ENCODE measurements at regions not wholly inside any gene's neighbourhood (a gene's known extent, or its start where the extent isn't known, plus 50 kb on each side); places are given as distances from the start of the nearest gene placed in this dataset.

- no peak for DNase-seq (ENCODE audit: extremely low spot score, unreplicated experiment)
- Mint-ChIP-seq H3K27ac (ENCODE audit: unreplicated experiment) (peak overlapping the region; percentile 87), H3K9me3 (ENCODE audit: unreplicated experiment) (peaks cover 3% of the 10 kb centered on the region), H3K36me3 (ENCODE audit: unreplicated experiment) (no peaks in the 10 kb centered on the region), H3K27me3 (ENCODE audit: unreplicated experiment) (no peaks in the 10 kb centered on the region), H3K4me1 (ENCODE audit: unreplicated experiment) (peaks cover 75% of the 10 kb centered on the region), H3K4me3 (ENCODE audit: unreplicated experiment) (no peak overlapping the region)
- TF ChIP-seq, protein P1, sequence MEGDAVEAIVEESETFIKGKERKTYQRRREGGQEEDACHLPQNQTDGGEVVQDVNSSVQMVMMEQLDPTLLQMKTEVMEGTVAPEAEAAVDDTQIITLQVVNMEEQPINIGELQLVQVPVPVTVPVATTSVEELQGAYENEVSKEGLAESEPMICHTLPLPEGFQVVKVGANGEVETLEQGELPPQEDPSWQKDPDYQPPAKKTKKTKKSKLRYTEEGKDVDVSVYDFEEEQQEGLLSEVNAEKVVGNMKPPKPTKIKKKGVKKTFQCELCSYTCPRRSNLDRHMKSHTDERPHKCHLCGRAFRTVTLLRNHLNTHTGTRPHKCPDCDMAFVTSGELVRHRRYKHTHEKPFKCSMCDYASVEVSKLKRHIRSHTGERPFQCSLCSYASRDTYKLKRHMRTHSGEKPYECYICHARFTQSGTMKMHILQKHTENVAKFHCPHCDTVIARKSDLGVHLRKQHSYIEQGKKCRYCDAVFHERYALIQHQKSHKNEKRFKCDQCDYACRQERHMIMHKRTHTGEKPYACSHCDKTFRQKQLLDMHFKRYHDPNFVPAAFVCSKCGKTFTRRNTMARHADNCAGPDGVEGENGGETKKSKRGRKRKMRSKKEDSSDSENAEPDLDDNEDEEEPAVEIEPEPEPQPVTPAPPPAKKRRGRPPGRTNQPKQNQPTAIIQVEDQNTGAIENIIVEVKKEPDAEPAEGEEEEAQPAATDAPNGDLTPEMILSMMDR (IDR thresholded peaks at IDR 0.05), result no peak
These were observed 294.9 kb upstream of the MARCKS start for GRCh38 chr6:113562248-113562647.

DNA sequence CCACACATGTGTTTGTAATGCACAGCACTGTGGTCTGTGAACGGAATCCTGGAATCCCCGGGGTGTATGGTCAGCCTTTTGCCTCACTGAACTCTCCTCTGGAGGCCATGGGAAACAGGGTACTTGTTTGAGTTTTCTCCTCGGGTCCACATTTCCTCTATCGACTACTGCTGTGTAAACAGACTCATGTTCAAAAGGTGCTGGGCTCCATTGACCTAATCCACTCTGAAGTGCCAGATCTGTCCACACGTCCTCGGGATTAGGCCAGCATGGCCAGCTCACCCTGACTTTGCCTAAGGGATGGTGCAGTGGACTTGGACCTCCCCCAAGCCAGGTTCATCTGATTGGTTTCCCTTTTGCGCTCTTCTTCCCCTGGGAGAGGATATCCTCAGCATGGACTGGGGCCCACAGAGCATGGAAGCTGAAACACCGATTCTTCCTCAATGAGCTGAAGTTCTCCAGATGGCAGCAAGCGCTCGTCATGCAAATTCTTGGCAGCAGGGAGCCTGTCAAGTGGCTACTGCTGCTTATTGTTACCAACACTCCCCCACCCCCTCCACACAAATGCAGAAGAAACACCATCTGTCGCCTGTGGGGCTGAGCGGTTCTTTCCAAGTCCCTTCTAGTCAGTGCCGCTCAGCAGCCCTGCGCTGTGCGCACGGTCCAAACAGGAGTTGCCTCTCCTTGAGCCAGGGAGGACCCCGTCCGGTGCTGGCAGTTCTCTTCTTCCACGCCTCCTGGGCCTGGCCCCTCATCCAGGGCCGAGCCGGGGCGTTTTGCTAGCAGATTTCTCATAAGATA lies 292.6 kb upstream of the MARCKS start:
- DNase-seq (ENCODE audit: extremely low spot score, unreplicated experiment), result peak; percentile 95
- Mint-ChIP-seq H3K27me3 (ENCODE audit: unreplicated experiment) (no peaks in the 10 kb centered on the region), H3K9me3 (ENCODE audit: unreplicated experiment) (peaks cover 3% of the 10 kb centered on the region), H3K36me3 (ENCODE audit: unreplicated experiment) (peaks cover 2% of the 10 kb centered on the region), H3K27ac (ENCODE audit: unreplicated experiment) (peak overlapping the region; percentile 98), H3K4me1 (ENCODE audit: unreplicated experiment) (peaks cover 63% of the 10 kb centered on the region), H3K4me3 (ENCODE audit: unreplicated experiment) (peak overlapping the region; percentile 72)
- TF ChIP-seq, protein P1 (IDR thresholded peaks at IDR 0.05), result peak; percentile 44

- Mint-ChIP-seq H3K4me3 (ENCODE audit: unreplicated experiment) (peak overlapping the region; percentile 72), H3K36me3 (ENCODE audit: unreplicated experiment) (peaks cover 2% of the 10 kb centered on the region)
- DNase-seq (ENCODE audit: extremely low spot score, unreplicated experiment), result no peak
These were observed 291.8 kb upstream of the MARCKS start for GRCh38 chr6:113565306-113565705.

GRCh38 chr6:113570161-113570560 lies 287.0 kb upstream of the MARCKS start:
- Mint-ChIP-seq H3K4me3 (ENCODE audit: unreplicated experiment) (no peak overlapping the region), H3K9me3 (ENCODE audit: unreplicated experiment) (peaks cover 7% of the 10 kb centered on the region), H3K27ac (ENCODE audit: unreplicated experiment) (no peak overlapping the region), H3K4me1 (ENCODE audit: unreplicated experiment) (peaks cover 41% of the 10 kb centered on the region), H3K36me3 (ENCODE audit: unreplicated experiment) (peaks cover 2% of the 10 kb centered on the region), H3K27me3 (ENCODE audit: unreplicated experiment) (no peaks in the 10 kb centered on the region)
- no peak for DNase-seq (ENCODE audit: extremely low spot score, unreplicated experiment)
- TF ChIP-seq, protein P1 (IDR thresholded peaks at IDR 0.05), result no peak

More at GRCh38 chr6:113565306-113565705, 291.8 kb upstream of the MARCKS start:
- Mint-ChIP-seq H3K27ac (ENCODE audit: unreplicated experiment) (peak overlapping the region; percentile 98), H3K9me3 (ENCODE audit: unreplicated experiment) (peaks cover 3% of the 10 kb centered on the region), H3K4me1 (ENCODE audit: unreplicated experiment) (peaks cover 60% of the 10 kb centered on the region), H3K27me3 (ENCODE audit: unreplicated experiment) (no peaks in the 10 kb centered on the region)
- TF ChIP-seq, protein P1 (IDR thresholded peaks at IDR 0.05), result no peak

DNA sequence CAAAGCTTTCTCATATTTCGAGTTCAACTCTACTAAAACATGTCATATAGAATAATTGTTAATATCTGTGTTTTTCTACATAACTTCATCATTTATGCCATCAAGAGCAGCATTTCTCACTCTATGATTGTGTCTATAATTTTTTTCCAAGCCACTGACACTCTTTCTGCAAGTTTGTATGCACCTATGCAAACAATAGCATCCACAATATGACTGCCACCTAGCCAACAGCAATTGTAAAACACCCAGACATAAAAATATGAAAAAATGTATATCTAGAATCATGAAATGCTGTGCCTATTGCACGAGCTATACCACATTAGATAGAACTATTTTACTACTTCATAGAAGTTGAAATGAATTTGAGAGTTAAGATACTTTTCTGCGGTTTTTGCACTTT lies 286.5 kb upstream of the MARCKS start:
- TF ChIP-seq, protein P1 (IDR thresholded peaks at IDR 0.05), result peak; percentile 42
- no peaks in the 10 kb centered on the region for H3K27me3 Mint-ChIP-seq (ENCODE audit: unreplicated experiment)
- H3K4me3 Mint-ChIP-seq (ENCODE audit: unreplicated experiment), result no peak overlapping the region
- H3K36me3 Mint-ChIP-seq (ENCODE audit: unreplicated experiment), result peaks cover 2% of the 10 kb centered on the region
- peaks cover 7% of the 10 kb centered on the region for H3K9me3 Mint-ChIP-seq (ENCODE audit: unreplicated experiment)
- DNase-seq (ENCODE audit: extremely low spot score, unreplicated experiment), result no peak
- peaks cover 39% of the 10 kb centered on the region for H3K4me1 Mint-ChIP-seq (ENCODE audit: unreplicated experiment)
- H3K27ac Mint-ChIP-seq (ENCODE audit: unreplicated experiment), result no peak overlapping the region

Data from osteocyte (in vitro differentiated cells).